ENCODE measurements at regions not wholly inside any gene's neighbourhood (a gene's known extent, or its start where the extent isn't known, plus 50 kb on each side); places are given as distances from the start of the nearest gene placed in this dataset.

GRCh38 chr6:132209351-132209750, 191.9 kb downstream of the MOXD1 start (continued):
- TF ChIP-seq GMEB2 (CRISPR knock-in tag; IDR thresholded peaks at IDR 0.05; ENCODE audit: low read depth) (no peak), ZZZ3 (CRISPR knock-in tag; IDR thresholded peaks at IDR 0.05; ENCODE audit: borderline replicate concordance) (no peak), SALL1 (CRISPR knock-in tag; IDR thresholded peaks at IDR 0.05) (no peak), ZKSCAN5 (CRISPR knock-in tag; IDR thresholded peaks at IDR 0.05) (no peak), BCLAF1 (IDR thresholded peaks at IDR 0.05) (no peak), ZNF7 (CRISPR knock-in tag; IDR thresholded peaks at IDR 0.05) (no peak), ETS1 (CRISPR knock-in tag; IDR thresholded peaks at IDR 0.05) (no peak), ZNF207 (IDR thresholded peaks at IDR 0.05; ENCODE audit: borderline replicate concordance) (no peak), RBM39 (IDR thresholded peaks at IDR 0.05; ENCODE audit: low read depth, low read length, poor library complexity, severe bottlenecking) (no peak), FOXK1 (CRISPR knock-in tag; IDR thresholded peaks at IDR 0.05; ENCODE audit: borderline replicate concordance, low read depth) (no peak)

Data from HepG2 (cell line).